ENCODE measurements at regions not wholly inside any gene's neighbourhood (a gene's known extent, or its start where the extent isn't known, plus 50 kb on each side); places are given as distances from the start of the nearest gene placed in this dataset.

- DNase-seq: no peak
Observed at GRCh38 chr1:163661391-163661790, 339.6 kb downstream of the NUF2 start.

- DNase-seq: peak; percentile 51
Observed at GRCh38 chr1:163664671-163665335, 343.0 kb downstream of the NUF2 start.

- DNase-seq: no peak
Observed at GRCh38 chr1:163668472-163668871, 346.7 kb downstream of the NUF2 start.

- no peak for DNase-seq
Observed at GRCh38 chr1:163670989-163671757, 349.4 kb downstream of the NUF2 start.

- peak; percentile 66 for DNase-seq
Observed at GRCh38 chr1:163672976-163673758, 351.4 kb downstream of the NUF2 start.

GRCh38 chr1:163673759-163674151 is 352.0 kb downstream of the NUF2 start:
- peak; percentile 89 for DNase-seq

- no peak for DNase-seq
Observed at GRCh38 chr1:163674236-163674635, 352.5 kb downstream of the NUF2 start.

- no peak for DNase-seq
Observed at GRCh38 chr1:163684785-163685184, 363.0 kb downstream of the NUF2 start.

- DNase-seq: no peak
Observed at GRCh38 chr1:163692266-163692665, 370.5 kb downstream of the NUF2 start.

GRCh38 chr1:163697137-163697536 is 375.4 kb downstream of the NUF2 start:
- DNase-seq: no peak

GRCh38 chr1:163701783-163702374 is 380.1 kb downstream of the NUF2 start:
- DNase-seq: peak; percentile 7

- no peak for DNase-seq
Observed at GRCh38 chr1:163703794-163704193, 382.0 kb downstream of the NUF2 start.

- DNase-seq: peak; percentile 18
Observed at GRCh38 chr1:163706915-163707314, 385.2 kb downstream of the NUF2 start.

GRCh38 chr1:163709636-163710035 is 387.9 kb downstream of the NUF2 start:
- peak; percentile 20 for DNase-seq

GRCh38 chr1:163712321-163712720 is 390.6 kb downstream of the NUF2 start:
- DNase-seq: no peak

GRCh38 chr1:163720294-163720693 is 398.5 kb downstream of the NUF2 start:
- no peak for DNase-seq

GRCh38 chr1:163725551-163725950 is 403.8 kb downstream of the NUF2 start:
- DNase-seq: no peak

- no peak for DNase-seq
Observed at GRCh38 chr1:163730411-163730821, 408.7 kb downstream of the NUF2 start.

GRCh38 chr1:163737261-163737660 is 415.5 kb downstream of the NUF2 start:
- DNase-seq: no peak

GRCh38 chr1:163744301-163744887 is 422.6 kb downstream of the NUF2 start:
- peak; percentile 65 for DNase-seq

GRCh38 chr1:163745204-163745603 is 423.4 kb downstream of the NUF2 start:
- no peak for DNase-seq

GRCh38 chr1:163747261-163747660 is 425.5 kb downstream of the NUF2 start:
- peak; percentile 76 for DNase-seq

- DNase-seq: no peak
Observed at GRCh38 chr1:163747855-163748254, 426.1 kb downstream of the NUF2 start.
